Peyer's patch (tissue), 4 donors: ENCODE measurements at regions not wholly inside any gene's neighbourhood (a gene's known extent, or its start where the extent isn't known, plus 50 kb on each side); places are given as distances from the start of the nearest gene placed in this dataset.

Source experiments
- CTCF ChIP-seq, 6 experiments: fragments of 450-650 bp in 4 of 6; fragments of 200-600 bp in 2 of 6; sonication (generic) in 1 of 6; IDR thresholded peaks; one replicate each; pipeline ENCODE4 v1.5.1; 2017 to 2019; ENCODE audit warnings: antibody characterized with exemption in 6 of 6, mild to moderate bottlenecking in 3 of 6, moderate library complexity in 1 of 6
- POLR2A ChIP-seq, 2 donors: fragments of 450-650 bp; IDR thresholded peaks; one replicate each; pipeline ENCODE4 v1.5.1; 2017; ENCODE audit warnings: antibody characterized with exemption in 2 of 2, mild to moderate bottlenecking in 2 of 2, moderate library complexity in 2 of 2

- TF ChIP-seq CTCF (IDR thresholded peaks at IDR 0.05) (no peak), POLR2A (IDR thresholded peaks at IDR 0.05) (no peak)
Observed at GRCh38 chr17:6361733-6362132, 73.2 kb downstream of the AIPL1 start.
